HEK293 (cell line): ENCODE measurements at regions not wholly inside any gene's neighbourhood (a gene's known extent, or its start where the extent isn't known, plus 50 kb on each side); places are given as distances from the start of the nearest gene placed in this dataset.

Source experiments
- CTCF ChIP-seq: fragments of 450-650 bp; formaldehyde crosslinking; IDR thresholded peaks from 2 replicates; pipeline ENCODE4 v1.5.1; 2016; ENCODE audit warnings: missing biosample characterization, missing genetic modification characterization
- EGR2 ChIP-seq: fragments of 450-650 bp; formaldehyde crosslinking; IDR thresholded peaks from 2 replicates; pipeline ENCODE4 v1.5.1; 2016; ENCODE audit warnings: low read depth, missing biosample characterization, missing genetic modification characterization
- GFI1B ChIP-seq: fragments of 450-650 bp; formaldehyde crosslinking; IDR thresholded peaks from 2 replicates; pipeline ENCODE4 v1.5.1; 2016; ENCODE audit warnings: missing biosample characterization, missing genetic modification characterization
- KLF16 ChIP-seq: fragments of 450-650 bp; formaldehyde crosslinking; IDR thresholded peaks from 2 replicates; pipeline ENCODE4 v1.5.1; 2017; ENCODE audit warnings: missing biosample characterization, missing genetic modification characterization
- PBX3 ChIP-seq: sonication (generic); formaldehyde crosslinking; IDR thresholded peaks from 2 replicates; pipeline ENCODE4 v1.8.1; 2022; ENCODE audit warnings: mild to moderate bottlenecking, moderate library complexity, missing genetic modification reagents
- REST ChIP-seq: fragments of 450-650 bp; formaldehyde crosslinking; IDR thresholded peaks from 2 replicates; pipeline ENCODE4 v1.5.1; 2016; ENCODE audit warnings: missing biosample characterization, missing genetic modification characterization
- YY1 ChIP-seq: fragments of 450-650 bp; formaldehyde crosslinking; IDR thresholded peaks from 2 replicates; pipeline ENCODE4 v1.5.1; 2018; ENCODE audit warnings: missing biosample characterization, missing genetic modification characterization
- ZBTB26 ChIP-seq: fragments of 450-650 bp; formaldehyde crosslinking; optimal IDR thresholded peaks from 2 replicates; pipeline ENCODE3; 2016; ENCODE audit warnings: missing biosample characterization, mild to moderate bottlenecking, missing genetic modification characterization
- ZNF175 ChIP-seq: fragments of 450-650 bp; formaldehyde crosslinking; IDR thresholded peaks from 2 replicates; pipeline ENCODE4 v1.5.1; 2016; ENCODE audit warnings: missing biosample characterization, missing genetic modification characterization
- ZNF341 ChIP-seq: fragments of 450-650 bp; formaldehyde crosslinking; IDR thresholded peaks from 2 replicates; pipeline ENCODE4; 2016; ENCODE audit warnings: low read depth, missing biosample characterization, missing genetic modification characterization

GRCh38 chr4:124455671-124456070 lies 256.9 kb downstream of the ANKRD50 start:
- no peak for TF ChIP-seq KLF16 (tag by site-specific recombination)
- TF ChIP-seq YY1, result no peak
- TF ChIP-seq CTCF (tag by site-specific recombination), result no peak
- no peak for TF ChIP-seq EGR2 (tag by site-specific recombination)
- no peak for TF ChIP-seq ZBTB26 (tag by site-specific recombination)
- TF ChIP-seq ZNF175, result no peak
- no peak for TF ChIP-seq PBX3 (CRISPR knock-in tag)
- no peak for TF ChIP-seq GFI1B
- no peak for TF ChIP-seq ZNF341 (tag by site-specific recombination)
- TF ChIP-seq REST (tag by site-specific recombination), result no peak
